Frontal cortex (tissue), 4 donors: ENCODE measurements at regions not wholly inside any gene's neighbourhood (a gene's known extent, or its start where the extent isn't known, plus 50 kb on each side); places are given as distances from the start of the nearest gene placed in this dataset. TPM values are rescaled to one million over a fixed set of nuclear protein-coding genes. Genes with fewer than 3 reads are reported as not detected.
"Not testable (repeated sequence)": the region's sequence is repeated elsewhere in the genome, so short reads cannot be mapped to it uniquely, and the experiment has no call there.

Experiments
- DNase-seq, 2 donors: peaks; one replicate each; pipeline ENCODE4 v3.0.0; 2012; ENCODE audit warnings: low spot score in 2 of 2
- FAIRE-seq: peaks from 2 replicates; lab custom pipeline; 2012; peaks lifted over from hg19 to GRCh38; lab: Jason Lieb, UNC
- small RNA-seq: library from RNA; depleted of rRNA; stranded (forward); fragments of <200 nt; gene quantifications from one replicate; pipeline ENCODE3, GENCODE V24; 2014
- donor health status: control.
- donor health status: control.
- donor health status: control.

DNA sequence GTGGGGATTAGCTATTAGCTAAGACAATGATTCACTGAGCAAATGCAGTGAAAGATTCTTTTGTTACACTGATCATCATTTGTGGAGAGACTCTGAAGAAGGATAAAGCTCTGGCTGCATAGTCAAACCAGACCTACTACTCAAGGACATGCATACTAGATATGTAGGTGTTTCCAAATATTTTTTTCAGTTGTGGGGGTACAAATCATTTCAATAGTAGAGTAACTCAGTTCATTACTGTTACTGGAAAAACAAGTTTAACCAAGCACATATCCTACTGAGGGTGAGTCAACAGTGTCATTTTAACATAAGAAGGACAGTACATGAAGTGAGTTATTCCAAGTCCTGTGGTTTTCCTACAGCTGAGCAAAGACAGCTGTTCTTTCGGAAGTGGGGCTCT lies 59.5 kb upstream of the NBPF19 start:
- not testable (repeated sequence) for FAIRE-seq

DNA sequence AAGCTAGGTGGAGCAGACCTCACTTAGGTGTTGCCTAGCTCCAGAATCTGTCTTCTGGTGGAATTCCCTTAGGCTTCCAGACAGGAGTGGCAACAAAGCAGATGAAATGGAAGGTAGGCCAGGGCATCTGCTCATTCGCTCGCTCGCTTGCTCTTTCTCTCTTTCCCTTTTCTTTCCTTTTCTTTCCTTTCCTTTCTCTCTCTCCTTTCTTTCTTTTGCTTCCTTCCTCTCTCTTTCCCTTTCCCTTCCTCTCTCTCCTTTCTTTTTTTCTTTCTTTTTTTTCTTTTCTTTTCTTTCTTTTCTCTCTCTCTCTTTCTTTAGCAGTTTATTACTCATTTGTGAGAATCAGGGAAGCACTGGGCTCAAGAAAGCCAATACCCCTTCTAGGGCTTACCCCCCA lies 56.1 kb upstream of the NBPF19 start:
- DNase-seq, FAIRE-seq: not testable (repeated sequence)

More for the DNA sequence above, 59.5 kb upstream of the NBPF19 start:
- DNase-seq: not testable (repeated sequence)

DNA sequence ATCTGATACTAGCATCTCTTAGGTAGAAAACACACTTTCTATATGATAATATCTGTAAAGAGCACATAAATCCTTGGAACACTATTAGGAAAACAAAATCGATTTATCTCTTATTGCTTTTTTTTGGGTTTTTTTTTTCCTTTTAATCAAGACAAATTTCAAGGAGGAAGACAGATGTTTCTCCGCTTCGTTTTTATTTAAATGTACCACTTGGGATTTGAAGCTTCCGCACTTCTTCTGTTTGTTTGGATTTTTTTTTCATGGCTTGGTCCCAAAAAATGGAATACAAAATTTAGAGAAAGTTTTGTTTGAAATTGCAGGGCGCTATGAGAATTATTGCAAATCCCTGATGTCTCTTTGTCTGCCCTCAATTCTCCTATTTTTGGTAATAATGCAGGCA lies 51.7 kb upstream of the NBPF19 start:
- FAIRE-seq, DNase-seq: not testable (repeated sequence)

Small RNA genes lying in the stretch of these regions (small RNA-seq; reads per million reads assigned to genes)
- gene RF00100 (1,587 reads per million, percentile 99 among the genes with 10 or more reads in this experiment), gene RNU1-59P (not detected)
